ENCODE measurements at regions not wholly inside any gene's neighbourhood (a gene's known extent, or its start where the extent isn't known, plus 50 kb on each side); places are given as distances from the start of the nearest gene placed in this dataset.

DNA sequence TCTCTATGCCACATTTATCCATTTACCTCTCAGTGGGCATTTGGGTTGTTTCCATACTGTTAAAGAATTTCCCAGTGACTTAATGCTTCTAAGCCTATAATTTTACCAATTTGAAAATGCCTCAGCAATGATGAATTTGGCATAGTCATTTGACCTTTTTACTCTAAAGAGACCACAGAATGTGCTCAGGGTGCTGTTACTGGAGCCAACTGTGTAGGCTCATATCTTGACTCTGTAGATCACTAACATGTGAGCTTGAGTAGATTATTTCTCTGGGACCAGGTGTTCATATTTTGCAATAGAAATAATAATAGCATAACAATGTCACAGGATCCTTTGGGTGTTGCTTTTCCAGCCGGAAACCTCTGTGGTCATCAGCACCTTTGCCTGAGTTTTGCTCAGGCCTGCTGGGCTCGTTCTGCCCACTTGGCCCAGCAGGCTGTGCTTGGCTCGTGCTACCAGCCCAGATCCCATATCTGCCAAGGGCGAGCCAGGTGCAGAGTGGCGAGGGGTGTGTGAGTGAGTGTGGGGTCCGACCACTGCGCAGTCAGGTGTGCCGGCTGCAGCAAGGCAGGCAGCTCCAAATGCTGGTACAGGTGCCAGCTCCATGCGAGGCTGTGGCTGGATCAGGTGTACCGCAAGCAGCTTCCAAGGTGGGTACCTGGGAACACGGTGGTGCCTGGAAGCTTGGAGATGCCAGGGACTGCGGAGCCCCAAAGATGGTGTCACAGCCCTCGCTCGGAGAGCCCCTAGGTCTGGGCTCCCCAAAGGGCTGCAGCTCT lies 70.6 kb upstream of the ANK2 start:
- Histone ChIP-seq H3K36me3 (ENCODE audit: low read depth) (no peaks in the 10 kb centered on the region), H3K27ac (no peak overlapping the region), H2AFZ (no peak overlapping the region; the same call in 1 of the 2 replicates), H3K27me3 (ENCODE audit: insufficient read depth, low read depth) (no peaks in the 10 kb centered on the region), H3K9me3 (ENCODE audit: insufficient read depth, low read depth) (no peaks in the 10 kb centered on the region), H3K9me2 (ENCODE audit: insufficient read depth) (no peaks in the 10 kb centered on the region), H4K20me1 (ENCODE audit: insufficient read depth) (no peaks in the 10 kb centered on the region), H3K4me1 (replicated peaks; ENCODE audit: insufficient read depth) (no peaks in the 10 kb centered on the region), H3K4me3 (no peak overlapping the region), H3K4me2 (no peak overlapping the region), H3F3A (ENCODE audit: insufficient read depth, low read depth) (no peaks in the 10 kb centered on the region), H3K79me2 (ENCODE audit: low read depth) (no peaks in the 10 kb centered on the region)
- ChIA-PET CTCF (no interaction called here), POLR2A (ENCODE audit: unreplicated experiment) (no interaction called here)
- BruUV-seq (replicated peaks), result no TSS peak
- DNase-seq, result no peak
- intact Hi-C loops (cut with micrococcal nuclease; ENCODE audit: unreplicated experiment), result no loop called here
- no peak for TF ChIP-seq EZH2 (IDR thresholded peaks at IDR 0.05; ENCODE audit: low read depth)
- TF ChIP-seq, protein P1, sequence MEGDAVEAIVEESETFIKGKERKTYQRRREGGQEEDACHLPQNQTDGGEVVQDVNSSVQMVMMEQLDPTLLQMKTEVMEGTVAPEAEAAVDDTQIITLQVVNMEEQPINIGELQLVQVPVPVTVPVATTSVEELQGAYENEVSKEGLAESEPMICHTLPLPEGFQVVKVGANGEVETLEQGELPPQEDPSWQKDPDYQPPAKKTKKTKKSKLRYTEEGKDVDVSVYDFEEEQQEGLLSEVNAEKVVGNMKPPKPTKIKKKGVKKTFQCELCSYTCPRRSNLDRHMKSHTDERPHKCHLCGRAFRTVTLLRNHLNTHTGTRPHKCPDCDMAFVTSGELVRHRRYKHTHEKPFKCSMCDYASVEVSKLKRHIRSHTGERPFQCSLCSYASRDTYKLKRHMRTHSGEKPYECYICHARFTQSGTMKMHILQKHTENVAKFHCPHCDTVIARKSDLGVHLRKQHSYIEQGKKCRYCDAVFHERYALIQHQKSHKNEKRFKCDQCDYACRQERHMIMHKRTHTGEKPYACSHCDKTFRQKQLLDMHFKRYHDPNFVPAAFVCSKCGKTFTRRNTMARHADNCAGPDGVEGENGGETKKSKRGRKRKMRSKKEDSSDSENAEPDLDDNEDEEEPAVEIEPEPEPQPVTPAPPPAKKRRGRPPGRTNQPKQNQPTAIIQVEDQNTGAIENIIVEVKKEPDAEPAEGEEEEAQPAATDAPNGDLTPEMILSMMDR (conservative IDR thresholded peaks at IDR 0.05), result no peak

- H3K9me3 ChIP-seq (ENCODE audit: insufficient read depth, low read depth), result no peaks in the 10 kb centered on the region
- CTCF ChIA-PET, result no interaction called here
- BruUV-seq (replicated peaks), result no TSS peak
Observed at GRCh38 chr4:112979881-112980421, 69.5 kb upstream of the ANK2 start.

DNA sequence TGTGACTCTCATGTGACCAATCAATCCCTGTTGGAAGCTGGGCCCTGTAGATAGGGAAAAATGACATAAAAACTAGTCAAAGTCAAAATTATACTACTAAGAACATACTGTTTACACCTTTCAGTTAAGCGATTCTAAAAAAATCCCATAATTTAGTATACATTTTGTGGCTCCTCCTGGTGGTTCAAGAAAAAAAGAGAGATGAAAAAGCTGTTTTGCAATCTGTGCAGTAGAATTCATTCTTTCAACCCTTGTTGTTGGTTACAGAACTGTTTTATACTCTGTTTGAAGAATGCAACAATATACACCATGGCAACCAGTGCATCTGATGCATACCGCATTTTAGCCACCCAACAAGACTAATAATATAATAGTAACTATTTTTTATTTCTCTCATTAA lies 66.8 kb upstream of the ANK2 start:
- ChIA-PET CTCF (no interaction called here), POLR2A (ENCODE audit: unreplicated experiment) (no interaction called here)
- Histone ChIP-seq H3K4me3 (no peak overlapping the region), H3K9me2 (ENCODE audit: insufficient read depth) (no peaks in the 10 kb centered on the region), H3K79me2 (ENCODE audit: low read depth) (no peaks in the 10 kb centered on the region), H3K27me3 (ENCODE audit: insufficient read depth, low read depth) (no peaks in the 10 kb centered on the region), H3K4me1 (replicated peaks; ENCODE audit: insufficient read depth) (no peaks in the 10 kb centered on the region), H3F3A (ENCODE audit: insufficient read depth, low read depth) (no peaks in the 10 kb centered on the region), H3K27ac (no peak overlapping the region), H4K20me1 (ENCODE audit: insufficient read depth) (no peaks in the 10 kb centered on the region), H3K36me3 (ENCODE audit: low read depth) (no peaks in the 10 kb centered on the region), H3K4me2 (no peak overlapping the region), H2AFZ (no peak overlapping the region), H3K9me3 (ENCODE audit: insufficient read depth, low read depth) (no peaks in the 10 kb centered on the region)
- no peak for DNase-seq
- no TSS peak for BruUV-seq (replicated peaks)
- intact Hi-C loops (cut with micrococcal nuclease; ENCODE audit: unreplicated experiment), result no loop called here
- TF ChIP-seq, protein P1 (conservative IDR thresholded peaks at IDR 0.05), result no peak
- TF ChIP-seq EZH2 (IDR thresholded peaks at IDR 0.05; ENCODE audit: low read depth), result no peak

More at GRCh38 chr4:112979881-112980421, 69.5 kb upstream of the ANK2 start:
- Histone ChIP-seq H3K4me2 (no peak overlapping the region), H3K27ac (no peak overlapping the region), H3K27me3 (ENCODE audit: insufficient read depth, low read depth) (no peaks in the 10 kb centered on the region), H3K4me1 (replicated peaks; ENCODE audit: insufficient read depth) (no peaks in the 10 kb centered on the region), H3F3A (ENCODE audit: insufficient read depth, low read depth) (no peaks in the 10 kb centered on the region), H2AFZ (no peak overlapping the region), H3K79me2 (ENCODE audit: low read depth) (no peaks in the 10 kb centered on the region), H3K4me3 (no peak overlapping the region), H4K20me1 (ENCODE audit: insufficient read depth) (no peaks in the 10 kb centered on the region), H3K36me3 (ENCODE audit: low read depth) (no peaks in the 10 kb centered on the region), H3K9me2 (ENCODE audit: insufficient read depth) (no peaks in the 10 kb centered on the region)
- no peak for DNase-seq
- intact Hi-C loops (cut with micrococcal nuclease; ENCODE audit: unreplicated experiment), result no loop called here
- POLR2A ChIA-PET (ENCODE audit: unreplicated experiment), result no interaction called here
- no peak for TF ChIP-seq EZH2 (IDR thresholded peaks at IDR 0.05; ENCODE audit: low read depth)
- TF ChIP-seq, protein P1 (conservative IDR thresholded peaks at IDR 0.05), result no peak
